ENCODE measurements at regions not wholly inside any gene's neighbourhood (a gene's known extent, or its start where the extent isn't known, plus 50 kb on each side); places are given as distances from the start of the nearest gene placed in this dataset.

- DNase-seq (ENCODE audit: low read depth), result no peak
- TF ChIP-seq CTCF (IDR thresholded peaks at IDR 0.05; ENCODE audit: control insufficient read depth, extremely low read depth, insufficient read depth), result no peak
- H3K4me3 ChIP-seq (ENCODE audit: low read depth, low read length), result no peak overlapping the region
Measured at GRCh38 chr17:55898195-55898594, 147.3 kb downstream of the PCTP start.

- TF ChIP-seq CTCF (IDR thresholded peaks at IDR 0.05; ENCODE audit: control insufficient read depth, extremely low read depth, insufficient read depth), result no peak
- DNase-seq (ENCODE audit: low read depth), result no peak
- H3K4me3 ChIP-seq (ENCODE audit: low read depth, low read length), result no peak overlapping the region
Measured at GRCh38 chr17:55900188-55900587, 149.3 kb downstream of the PCTP start.

- no peak overlapping the region for H3K4me3 ChIP-seq (ENCODE audit: low read depth, low read length)
- TF ChIP-seq CTCF (IDR thresholded peaks at IDR 0.05; ENCODE audit: control insufficient read depth, extremely low read depth, insufficient read depth), result no peak
- no peak for DNase-seq (ENCODE audit: low read depth)
Measured at GRCh38 chr17:55903028-55903690, 152.3 kb downstream of the PCTP start.

GRCh38 chr17:55909776-55910175, 158.9 kb downstream of the PCTP start:
- H3K4me3 ChIP-seq (ENCODE audit: low read depth, low read length), result no peak overlapping the region
- TF ChIP-seq CTCF (IDR thresholded peaks at IDR 0.05; ENCODE audit: control insufficient read depth, extremely low read depth, insufficient read depth), result no peak
- DNase-seq (ENCODE audit: low read depth), result no peak

GRCh38 chr17:55911186-55911585, 160.3 kb downstream of the PCTP start:
- no peak for TF ChIP-seq CTCF (IDR thresholded peaks at IDR 0.05; ENCODE audit: control insufficient read depth, extremely low read depth, insufficient read depth)
- no peak for DNase-seq (ENCODE audit: low read depth)
- no peak overlapping the region for H3K4me3 ChIP-seq (ENCODE audit: low read depth, low read length)

- TF ChIP-seq CTCF (IDR thresholded peaks at IDR 0.05; ENCODE audit: control insufficient read depth, extremely low read depth, insufficient read depth), result no peak
- H3K4me3 ChIP-seq (ENCODE audit: low read depth, low read length), result no peak overlapping the region
- no peak for DNase-seq (ENCODE audit: low read depth)
Measured at GRCh38 chr17:55925440-55925839, 174.6 kb downstream of the PCTP start.
